Liver (tissue), 8 donors: ENCODE measurements at regions not wholly inside any gene's neighbourhood (a gene's known extent, or its start where the extent isn't known, plus 50 kb on each side); places are given as distances from the start of the nearest gene placed in this dataset.

Experiments
- DNase-seq: peaks from one replicate; pipeline ENCODE4 v3.0.0-alpha.2; 2017; ENCODE audit warnings: low spot score
- H3K27ac ChIP-seq, 2 donors: one replicate each; pipeline ENCODE4 v1.7.0; 2013; ENCODE audit warnings: inconsistent platforms in 2 of 2, low read length in 2 of 2, control low read depth in 1 of 2, low read depth in 1 of 2, mild to moderate bottlenecking in 1 of 2
- H3K27me3 ChIP-seq, 4 donors: one replicate each; pipeline versions ENCODE4 v1.6.1 to v1.7.0; 2013; ENCODE audit warnings: low read length in 3 of 4, inconsistent platforms in 1 of 4, mild to moderate bottlenecking in 1 of 4, moderate library complexity in 1 of 4; ENCODE audit not compliant: control insufficient read depth in 4 of 4, insufficient read depth in 4 of 4
- H3K36me3 ChIP-seq, 4 donors: one replicate each; pipeline versions ENCODE4 v1.6.1 to v1.7.0; 2013; ENCODE audit warnings: low read length in 3 of 4, mild to moderate bottlenecking in 3 of 4, low read depth in 1 of 4, moderate library complexity in 1 of 4; ENCODE audit not compliant: control insufficient read depth in 4 of 4, insufficient read depth in 3 of 4
- H3K4me1 ChIP-seq, 4 donors: one replicate each; pipeline versions ENCODE4 v1.6.1 to v1.7.0; 2013; ENCODE audit warnings: low read length in 3 of 4, mild to moderate bottlenecking in 3 of 4, moderate library complexity in 1 of 4; ENCODE audit not compliant: control insufficient read depth in 4 of 4, insufficient read depth in 4 of 4
- H3K4me3 ChIP-seq, 3 donors: one replicate each; pipeline versions ENCODE4 v1.6.1 to v1.7.0; 2013; ENCODE audit warnings: low read length in 3 of 3, control low read depth in 1 of 3, low read depth in 1 of 3, mild to moderate bottlenecking in 1 of 3
- H3K9ac ChIP-seq, 2 donors: one replicate each; pipeline ENCODE4 v1.7.0; 2013; ENCODE audit warnings: low read length in 2 of 2, mild to moderate bottlenecking in 2 of 2, moderate library complexity in 2 of 2, control low read depth in 1 of 2, low read depth in 1 of 2
- H3K9me3 ChIP-seq, 4 donors: one replicate each; pipeline versions ENCODE4 v1.6.1 to v1.7.0; 2013; ENCODE audit warnings: low read length in 3 of 4; ENCODE audit not compliant: control insufficient read depth in 4 of 4
- EGR1 ChIP-seq, 2 donors: IDR thresholded peaks; 2 replicates each; pipeline ENCODE4 v1.6.1; 2016 to 2018; ENCODE audit warnings: antibody characterized with exemption in 2 of 2, low read depth in 2 of 2
- FOXA1 ChIP-seq: IDR thresholded peaks from 2 replicates; pipeline ENCODE4 v1.6.1; 2016; ENCODE audit warnings: antibody characterized with exemption
- FOXA2 ChIP-seq: IDR thresholded peaks from 2 replicates; pipeline ENCODE4 v1.6.1; 2016; ENCODE audit warnings: antibody characterized with exemption
- GABPA ChIP-seq, 2 donors: IDR thresholded peaks in 1 of 2; conservative IDR thresholded peaks in 1 of 2; 2 replicates each; pipeline ENCODE4 v1.6.1; 2016; ENCODE audit warnings: antibody characterized with exemption in 2 of 2, mild to moderate bottlenecking in 1 of 2, moderate library complexity in 1 of 2
- HNF4A ChIP-seq, 2 donors: conservative IDR thresholded peaks; 2 replicates each; pipeline ENCODE4 v1.6.1; 2016; ENCODE audit warnings: antibody characterized with exemption in 2 of 2, mild to moderate bottlenecking in 2 of 2
- JUND ChIP-seq, 2 donors: IDR thresholded peaks; 2 replicates each; pipeline ENCODE4 v1.6.1; 2016; ENCODE audit warnings: antibody characterized with exemption in 2 of 2
- MAX ChIP-seq: IDR thresholded peaks from 2 replicates; pipeline ENCODE4 v1.6.1; 2016; ENCODE audit warnings: antibody characterized with exemption
- NR2F2 ChIP-seq: IDR thresholded peaks from 2 replicates; pipeline ENCODE4 v1.6.1; 2016; ENCODE audit warnings: antibody characterized with exemption
- RAD21 ChIP-seq, 2 donors: IDR thresholded peaks; 2 replicates each; pipeline ENCODE4 v1.6.1; 2016; ENCODE audit warnings: antibody characterized with exemption in 2 of 2, mild to moderate bottlenecking in 2 of 2
- RXRA ChIP-seq, 2 donors: IDR thresholded peaks; 2 replicates each; pipeline ENCODE4 v1.6.1; 2017 to 2018; ENCODE audit warnings: antibody characterized with exemption in 2 of 2, mild to moderate bottlenecking in 1 of 2
- SP1 ChIP-seq: IDR thresholded peaks from 2 replicates; pipeline ENCODE4 v1.6.1; 2018; ENCODE audit warnings: antibody characterized with exemption, mild to moderate bottlenecking
- TAF1 ChIP-seq: conservative IDR thresholded peaks from 2 replicates; pipeline ENCODE4 v1.6.1; 2016; ENCODE audit warnings: antibody characterized with exemption, mild to moderate bottlenecking
- YY1 ChIP-seq: IDR thresholded peaks from 2 replicates; pipeline ENCODE4 v1.6.1; 2016; ENCODE audit warnings: antibody characterized with exemption, mild to moderate bottlenecking
- WGBS: extraction: QIAGEN DNeasy Blood & Tissue Kit; methylation state at CpG from one replicate; pipeline ENCODE4 v1.1.7; 2013; 5-methylcytosine and 5-hydroxymethylcytosine counted together
- TF ChIP-seq, protein P1 (sequence below): IDR thresholded peaks from 2 replicates; pipeline ENCODE4 v1.6.1; 2016; ENCODE audit warnings: antibody characterized with exemption, mild to moderate bottlenecking
- TF ChIP-seq, protein P2 (sequence below): fragments of 150-350 bp; IDR thresholded peaks from 2 replicates; pipeline ENCODE4 v1.5.1; 2017; ENCODE audit warnings: improper control_type of control experiment, low read depth, low read length; ENCODE audit not compliant: missing input control
- TF ChIP-seq, protein P3 (sequence below): IDR thresholded peaks from 2 replicates; pipeline ENCODE4 v1.6.1; 2016; ENCODE audit warnings: antibody characterized with exemption
- donor health status: healthy.
- donor health status: healthy.
- donor health status: healthy.
- donor health status: healthy.
- donor health status: healthy.

GRCh38 chr6:159399751-159400221 is 230.6 kb downstream of the FNDC1 start:
- no peak for TF ChIP-seq FOXA2
- no peak for TF ChIP-seq HNF4A (conservative IDR thresholded peaks at IDR 0.05)
- TF ChIP-seq EGR1 (IDR thresholded peaks at IDR 0.05; ENCODE audit: low read depth in 2 of 2), result no peak
- TF ChIP-seq, protein P1, sequence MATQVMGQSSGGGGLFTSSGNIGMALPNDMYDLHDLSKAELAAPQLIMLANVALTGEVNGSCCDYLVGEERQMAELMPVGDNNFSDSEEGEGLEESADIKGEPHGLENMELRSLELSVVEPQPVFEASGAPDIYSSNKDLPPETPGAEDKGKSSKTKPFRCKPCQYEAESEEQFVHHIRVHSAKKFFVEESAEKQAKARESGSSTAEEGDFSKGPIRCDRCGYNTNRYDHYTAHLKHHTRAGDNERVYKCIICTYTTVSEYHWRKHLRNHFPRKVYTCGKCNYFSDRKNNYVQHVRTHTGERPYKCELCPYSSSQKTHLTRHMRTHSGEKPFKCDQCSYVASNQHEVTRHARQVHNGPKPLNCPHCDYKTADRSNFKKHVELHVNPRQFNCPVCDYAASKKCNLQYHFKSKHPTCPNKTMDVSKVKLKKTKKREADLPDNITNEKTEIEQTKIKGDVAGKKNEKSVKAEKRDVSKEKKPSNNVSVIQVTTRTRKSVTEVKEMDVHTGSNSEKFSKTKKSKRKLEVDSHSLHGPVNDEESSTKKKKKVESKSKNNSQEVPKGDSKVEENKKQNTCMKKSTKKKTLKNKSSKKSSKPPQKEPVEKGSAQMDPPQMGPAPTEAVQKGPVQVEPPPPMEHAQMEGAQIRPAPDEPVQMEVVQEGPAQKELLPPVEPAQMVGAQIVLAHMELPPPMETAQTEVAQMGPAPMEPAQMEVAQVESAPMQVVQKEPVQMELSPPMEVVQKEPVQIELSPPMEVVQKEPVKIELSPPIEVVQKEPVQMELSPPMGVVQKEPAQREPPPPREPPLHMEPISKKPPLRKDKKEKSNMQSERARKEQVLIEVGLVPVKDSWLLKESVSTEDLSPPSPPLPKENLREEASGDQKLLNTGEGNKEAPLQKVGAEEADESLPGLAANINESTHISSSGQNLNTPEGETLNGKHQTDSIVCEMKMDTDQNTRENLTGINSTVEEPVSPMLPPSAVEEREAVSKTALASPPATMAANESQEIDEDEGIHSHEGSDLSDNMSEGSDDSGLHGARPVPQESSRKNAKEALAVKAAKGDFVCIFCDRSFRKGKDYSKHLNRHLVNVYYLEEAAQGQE, result no peak
- TF ChIP-seq, protein P2, sequence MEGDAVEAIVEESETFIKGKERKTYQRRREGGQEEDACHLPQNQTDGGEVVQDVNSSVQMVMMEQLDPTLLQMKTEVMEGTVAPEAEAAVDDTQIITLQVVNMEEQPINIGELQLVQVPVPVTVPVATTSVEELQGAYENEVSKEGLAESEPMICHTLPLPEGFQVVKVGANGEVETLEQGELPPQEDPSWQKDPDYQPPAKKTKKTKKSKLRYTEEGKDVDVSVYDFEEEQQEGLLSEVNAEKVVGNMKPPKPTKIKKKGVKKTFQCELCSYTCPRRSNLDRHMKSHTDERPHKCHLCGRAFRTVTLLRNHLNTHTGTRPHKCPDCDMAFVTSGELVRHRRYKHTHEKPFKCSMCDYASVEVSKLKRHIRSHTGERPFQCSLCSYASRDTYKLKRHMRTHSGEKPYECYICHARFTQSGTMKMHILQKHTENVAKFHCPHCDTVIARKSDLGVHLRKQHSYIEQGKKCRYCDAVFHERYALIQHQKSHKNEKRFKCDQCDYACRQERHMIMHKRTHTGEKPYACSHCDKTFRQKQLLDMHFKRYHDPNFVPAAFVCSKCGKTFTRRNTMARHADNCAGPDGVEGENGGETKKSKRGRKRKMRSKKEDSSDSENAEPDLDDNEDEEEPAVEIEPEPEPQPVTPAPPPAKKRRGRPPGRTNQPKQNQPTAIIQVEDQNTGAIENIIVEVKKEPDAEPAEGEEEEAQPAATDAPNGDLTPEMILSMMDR, result no peak
- TF ChIP-seq TAF1, result no peak
- TF ChIP-seq RAD21 (IDR thresholded peaks at IDR 0.05), result no peak
- TF ChIP-seq, protein P3, sequence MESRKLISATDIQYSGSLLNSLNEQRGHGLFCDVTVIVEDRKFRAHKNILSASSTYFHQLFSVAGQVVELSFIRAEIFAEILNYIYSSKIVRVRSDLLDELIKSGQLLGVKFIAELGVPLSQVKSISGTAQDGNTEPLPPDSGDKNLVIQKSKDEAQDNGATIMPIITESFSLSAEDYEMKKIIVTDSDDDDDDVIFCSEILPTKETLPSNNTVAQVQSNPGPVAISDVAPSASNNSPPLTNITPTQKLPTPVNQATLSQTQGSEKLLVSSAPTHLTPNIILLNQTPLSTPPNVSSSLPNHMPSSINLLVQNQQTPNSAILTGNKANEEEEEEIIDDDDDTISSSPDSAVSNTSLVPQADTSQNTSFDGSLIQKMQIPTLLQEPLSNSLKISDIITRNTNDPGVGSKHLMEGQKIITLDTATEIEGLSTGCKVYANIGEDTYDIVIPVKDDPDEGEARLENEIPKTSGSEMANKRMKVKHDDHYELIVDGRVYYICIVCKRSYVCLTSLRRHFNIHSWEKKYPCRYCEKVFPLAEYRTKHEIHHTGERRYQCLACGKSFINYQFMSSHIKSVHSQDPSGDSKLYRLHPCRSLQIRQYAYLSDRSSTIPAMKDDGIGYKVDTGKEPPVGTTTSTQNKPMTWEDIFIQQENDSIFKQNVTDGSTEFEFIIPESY, result no peak
- no peak for TF ChIP-seq FOXA1
- no peak for TF ChIP-seq JUND (IDR thresholded peaks at IDR 0.05)
- TF ChIP-seq YY1, result no peak
- TF ChIP-seq GABPA (IDR thresholded peaks at IDR 0.05 in 1 of 2, conservative IDR thresholded peaks at IDR 0.05 in 1 of 2), result no peak
- no peak for TF ChIP-seq SP1
- no peak for TF ChIP-seq MAX
- no peak for TF ChIP-seq NR2F2
- H3K9me3 ChIP-seq, result no peaks in the 10 kb centered on the region
- no peaks in the 10 kb centered on the region for H3K27me3 ChIP-seq
- no peaks in the 10 kb centered on the region for H3K4me1 ChIP-seq
- no peak overlapping the region for H3K4me3 ChIP-seq
- no peak overlapping the region for H3K27ac ChIP-seq
- WGBS, result 75% methylated on average over 8 of the region's 8 CpGs
- no peak for DNase-seq
- no peak overlapping the region for H3K9ac ChIP-seq
- no peaks in the 10 kb centered on the region for H3K36me3 ChIP-seq

DNA sequence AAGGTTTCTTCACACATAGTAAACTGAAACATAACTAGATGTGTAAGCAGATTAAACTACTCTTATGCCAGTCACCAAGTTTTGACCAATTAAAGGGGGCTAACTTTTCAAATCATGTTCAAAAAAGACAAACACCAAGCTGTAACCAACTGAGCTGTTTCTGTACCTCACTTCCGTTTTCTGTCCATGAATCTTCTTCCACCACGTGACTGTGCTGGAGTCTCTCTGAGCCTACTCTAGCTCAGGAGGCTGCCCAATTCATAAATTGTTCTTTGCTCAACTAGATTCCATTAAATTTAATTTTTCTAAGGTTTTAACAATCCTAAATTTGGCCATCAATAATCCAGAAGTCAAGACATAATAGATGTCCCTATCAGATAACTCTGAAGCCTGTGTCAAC is 229.4 kb downstream of the FNDC1 start:
- H3K27ac ChIP-seq, result no peak overlapping the region
- H3K9me3 ChIP-seq, result no peaks in the 10 kb centered on the region
- no peaks in the 10 kb centered on the region for H3K27me3 ChIP-seq
- DNase-seq, result no peak
- no peaks in the 10 kb centered on the region for H3K4me1 ChIP-seq
- WGBS, result 87% methylated on average over 2 of the region's 2 CpGs
- no peak overlapping the region for H3K4me3 ChIP-seq
- no peaks in the 10 kb centered on the region for H3K36me3 ChIP-seq
- no peak overlapping the region for H3K9ac ChIP-seq
- no peak for TF ChIP-seq NR2F2
- TF ChIP-seq, protein P3, result no peak
- no peak for TF ChIP-seq FOXA2
- no peak for TF ChIP-seq EGR1 (IDR thresholded peaks at IDR 0.05; ENCODE audit: low read depth in 2 of 2)
- no peak for TF ChIP-seq YY1
- TF ChIP-seq JUND (IDR thresholded peaks at IDR 0.05), result no peak
- no peak for TF ChIP-seq RXRA (IDR thresholded peaks at IDR 0.05)
- TF ChIP-seq, protein P2, result no peak
- TF ChIP-seq HNF4A (conservative IDR thresholded peaks at IDR 0.05), result no peak
- TF ChIP-seq TAF1, result no peak
- no peak for TF ChIP-seq GABPA (IDR thresholded peaks at IDR 0.05 in 1 of 2, conservative IDR thresholded peaks at IDR 0.05 in 1 of 2)
